H9 (cell line): ENCODE measurements at regions not wholly inside any gene's neighbourhood (a gene's known extent, or its start where the extent isn't known, plus 50 kb on each side); places are given as distances from the start of the nearest gene placed in this dataset.

Experiments used
- DNase-seq: peaks from one replicate; pipeline ENCODE4 v3.0.0-alpha.2; 2017
- H2AFZ ChIP-seq: one replicate; pipeline ENCODE4 v1.6.1; 2013; ENCODE audit warnings: mild to moderate bottlenecking, low read length, control low read depth, moderate library complexity
- H2AK5ac ChIP-seq: 2 replicates; pipeline ENCODE4 v1.6.1; 2013; ENCODE audit warnings: low read length, control low read depth, mixed read lengths; ENCODE audit not compliant: insufficient read length
- H2BK120ac ChIP-seq: one replicate; pipeline ENCODE4 v1.6.1; 2013; ENCODE audit warnings: low read depth, mild to moderate bottlenecking, low read length, control low read depth, inconsistent platforms; ENCODE audit not compliant: poor library complexity, severe bottlenecking
- H2BK12ac ChIP-seq: 2 replicates; pipeline ENCODE4 v1.6.1; 2013; ENCODE audit warnings: low read length, control low read depth, mixed read lengths, low read depth; ENCODE audit not compliant: insufficient read length
- H2BK15ac ChIP-seq: 2 replicates; pipeline ENCODE4 v1.6.1; 2013; ENCODE audit warnings: low read depth, low read length, control low read depth
- H2BK20ac ChIP-seq: one replicate; pipeline ENCODE4 v1.6.1; 2013; ENCODE audit warnings: low read depth, mild to moderate bottlenecking, low read length, control low read depth, inconsistent platforms; ENCODE audit not compliant: poor library complexity, severe bottlenecking
- H2BK5ac ChIP-seq: 2 replicates; pipeline ENCODE4 v1.6.1; 2013; ENCODE audit warnings: low read length, control low read depth, mixed read lengths; ENCODE audit not compliant: insufficient read length
- H3K14ac ChIP-seq: 2 replicates; pipeline ENCODE4 v1.6.1; 2013; ENCODE audit warnings: low read length, control low read depth; ENCODE audit not compliant: insufficient read depth
- H3K18ac ChIP-seq: 2 replicates; pipeline ENCODE4 v1.6.1; 2013; ENCODE audit warnings: low read depth, mild to moderate bottlenecking, mixed read lengths, low read length, control low read depth; ENCODE audit not compliant: insufficient read length
- H3K23ac ChIP-seq: 2 replicates; pipeline ENCODE4 v1.6.1; 2013; ENCODE audit warnings: low read length, control low read depth, mixed read lengths, low read depth; ENCODE audit not compliant: insufficient read length
- H3K23me2 ChIP-seq: 2 replicates; pipeline ENCODE4 v1.6.1; 2013; ENCODE audit warnings: low read depth, mild to moderate bottlenecking, mixed read lengths, low read length, control low read depth; ENCODE audit not compliant: insufficient read length, poor library complexity, severe bottlenecking
- H3K27ac ChIP-seq: 2 replicates; pipeline ENCODE4 v1.5.1; 2013; ENCODE audit warnings: low read length, control low read depth, mixed read lengths, low read depth; ENCODE audit not compliant: insufficient read length
- H3K27me3 ChIP-seq: 2 replicates; pipeline ENCODE4 v1.6.1; 2013; ENCODE audit warnings: low read length, control low read depth, inconsistent platforms; ENCODE audit not compliant: insufficient read depth
- H3K4ac ChIP-seq: 2 replicates; pipeline ENCODE4 v1.6.1; 2013; ENCODE audit warnings: low read depth, mild to moderate bottlenecking, control low read depth, inconsistent platforms, low read length, moderate library complexity
- H3K4me1 ChIP-seq: 2 replicates; pipeline ENCODE4 v1.6.1; 2013; ENCODE audit warnings: low read length, control low read depth, inconsistent platforms; ENCODE audit not compliant: insufficient read depth
- H3K4me2 ChIP-seq: 2 replicates; pipeline ENCODE4 v1.6.1; 2013; ENCODE audit warnings: low read length, control low read depth, mixed read lengths; ENCODE audit not compliant: insufficient read length, insufficient read depth
- H3K56ac ChIP-seq: 2 replicates; pipeline ENCODE4 v1.6.1; 2013; ENCODE audit warnings: low read depth, mild to moderate bottlenecking, mixed read lengths, low read length, control low read depth; ENCODE audit not compliant: insufficient read length
- H3K79me1 ChIP-seq: 2 replicates; pipeline ENCODE4 v1.6.1; 2013; ENCODE audit warnings: low read depth, mild to moderate bottlenecking, moderate library complexity, low read length, control low read depth, inconsistent platforms; ENCODE audit not compliant: insufficient read depth, poor library complexity, severe bottlenecking
- H3K79me2 ChIP-seq: 2 replicates; pipeline ENCODE4 v1.6.1; 2013; ENCODE audit warnings: low read length, control low read depth, inconsistent platforms; ENCODE audit not compliant: insufficient read depth
- H3K9ac ChIP-seq: 2 replicates; pipeline ENCODE4 v1.6.1; 2013; ENCODE audit warnings: low read length, control low read depth, mixed read lengths; ENCODE audit not compliant: insufficient read length; ENCODE audit errors: extremely low read depth
- H3K9me3 ChIP-seq: one replicate; pipeline ENCODE4 v1.6.1; 2013; ENCODE audit warnings: low read depth, low read length, inconsistent platforms; ENCODE audit not compliant: control insufficient read depth
- H3T11ph ChIP-seq: one replicate; pipeline ENCODE4 v1.6.1; 2013; ENCODE audit warnings: mild to moderate bottlenecking, low read length, control low read depth, inconsistent platforms
- H4K20me1 ChIP-seq: one replicate; pipeline ENCODE4 v1.6.1; 2013; ENCODE audit not compliant: control insufficient read depth, insufficient read length, insufficient read depth
- H4K5ac ChIP-seq: 2 replicates; pipeline ENCODE4 v1.6.1; 2013; ENCODE audit warnings: low read depth, mild to moderate bottlenecking, mixed read lengths, low read length, control low read depth; ENCODE audit not compliant: insufficient read length
- H4K8ac ChIP-seq: replicated peaks from 2 replicates; pipeline ENCODE4 v1.6.1; 2013; ENCODE audit warnings: low read length, control low read depth, mixed read lengths, low read depth; ENCODE audit not compliant: insufficient read length
- H4K91ac ChIP-seq: 2 replicates; pipeline ENCODE4 v1.6.1; 2013; ENCODE audit warnings: low read depth, mild to moderate bottlenecking, moderate library complexity, mixed read lengths, low read length, control low read depth; ENCODE audit not compliant: insufficient read length
- H3K27ac Mint-ChIP-seq, 3 experiments: 2 replicates in 2 of 3; 3 replicates in 1 of 3; pipeline ENCODE4 v1.8.0; 2020 to 2021; ENCODE audit warnings: mixed read lengths in 3 of 3, mild to moderate bottlenecking in 1 of 3, moderate library complexity in 1 of 3
- H3K27me3 Mint-ChIP-seq: 2 replicates; pipeline ENCODE4 v1.8.0; 2021; ENCODE audit warnings: low read depth, mild to moderate bottlenecking, moderate library complexity, mixed read lengths
- H3K36me3 Mint-ChIP-seq, 3 experiments: 2 replicates in 2 of 3; 3 replicates in 1 of 3; pipeline ENCODE4 v1.8.0; 2020 to 2021; ENCODE audit warnings: low read depth in 3 of 3, mixed read lengths in 3 of 3; ENCODE audit not compliant: insufficient read depth in 1 of 3
- H3K4me1 Mint-ChIP-seq, 2 experiments: 2 replicates each; pipeline ENCODE4 v1.8.0; 2020; ENCODE audit warnings: mixed read lengths in 2 of 2
- H3K4me3 Mint-ChIP-seq, 2 experiments: 2 replicates in 1 of 2; 3 replicates in 1 of 2; pipeline ENCODE4 v1.8.0; 2020 to 2021; ENCODE audit warnings: mild to moderate bottlenecking in 2 of 2, mixed read lengths in 2 of 2, moderate library complexity in 1 of 2
- H3K9me3 Mint-ChIP-seq, 2 experiments: 2 replicates in 1 of 2; 3 replicates in 1 of 2; pipeline ENCODE4 v1.8.0; 2020; ENCODE audit warnings: mild to moderate bottlenecking in 2 of 2, mixed read lengths in 2 of 2, moderate library complexity in 1 of 2
- CTCF ChIP-seq: fragments of 200-600 bp; sonication (generic); conservative IDR thresholded peaks from 3 replicates; pipeline ENCODE4 v1.8.0; 2021; ENCODE audit warnings: antibody characterized with exemption, mild to moderate bottlenecking
- WGBS: extraction: QIAGEN DNeasy Blood & Tissue Kit; methylation state at CpG from one replicate; pipeline ENCODE4 v1.1.7; 2013; ENCODE audit warnings: missing lambda C conversion rate, low lambda C conversion rate, mixed read lengths; ENCODE audit not compliant: insufficient read length; ENCODE audit errors: extremely low coverage; 5-methylcytosine and 5-hydroxymethylcytosine counted together

- no peak overlapping the region for H3K27ac Mint-ChIP-seq
- no peak overlapping the region for H3K4ac ChIP-seq
- no peaks in the 10 kb centered on the region; the same call in 1 of the 2 replicates for H3K4me1 ChIP-seq
- H3T11ph ChIP-seq: no peak overlapping the region
- H3K14ac ChIP-seq: no peak overlapping the region
- H2AK5ac ChIP-seq: no peak overlapping the region
- no peak overlapping the region for H2BK20ac ChIP-seq
- H2AFZ ChIP-seq: no peak overlapping the region
- H2BK12ac ChIP-seq: no peak overlapping the region
- H3K27me3 Mint-ChIP-seq: 0 out of 2 replicates have a peak, but pooled peaks cover 2% of the 10 kb centered on the region
- H3K27me3 ChIP-seq: no peaks in the 10 kb centered on the region
- no peak overlapping the region for H3K9ac ChIP-seq
- H3K4me2 ChIP-seq: no peak overlapping the region
- H3K4me3 Mint-ChIP-seq: no peak overlapping the region
- no peaks in the 10 kb centered on the region for H3K79me1 ChIP-seq
- no peaks in the 10 kb centered on the region for H4K20me1 ChIP-seq
- H2BK120ac ChIP-seq: no peak overlapping the region
- H3K23ac ChIP-seq: no peak overlapping the region
- H3K23me2 ChIP-seq: no peaks in the 10 kb centered on the region
- DNase-seq: no peak
- peaks cover 13 to 16% of the 10 kb centered on the region in 2 experiments; a peak in 4 of 5 replicates for H3K9me3 Mint-ChIP-seq
- H3K4me1 Mint-ChIP-seq: peaks cover 31 to 38% of the 10 kb centered on the region in 2 experiments
- peaks cover 8 to 15% (median 12%) of the 10 kb centered on the region in 3 experiments for H3K36me3 Mint-ChIP-seq
- H3K79me2 ChIP-seq: no peaks in the 10 kb centered on the region
- no peak overlapping the region for H3K18ac ChIP-seq
- no peak overlapping the region for H3K27ac ChIP-seq
- H4K5ac ChIP-seq: no peak overlapping the region
- no peak overlapping the region for H4K8ac ChIP-seq
- H2BK5ac ChIP-seq: no peak overlapping the region
- no peaks in the 10 kb centered on the region for H3K9me3 ChIP-seq
- H3K56ac ChIP-seq: no peak overlapping the region
- H2BK15ac ChIP-seq: no peak overlapping the region
- no peak for TF ChIP-seq CTCF
- no CpG with 5 or more reads among the region's 4 CpGs for WGBS
- H4K91ac ChIP-seq: no peak overlapping the region
Measured at GRCh38 chr5:167953151-167953798, 338.2 kb upstream of the WWC1 start.
